HS-5 (cell line): ENCODE measurements at regions not wholly inside any gene's neighbourhood (a gene's known extent, or its start where the extent isn't known, plus 50 kb on each side); places are given as distances from the start of the nearest gene placed in this dataset.
"Not testable (repeated sequence)": the region's sequence is repeated elsewhere in the genome, so short reads cannot be mapped to it uniquely, and the experiment has no call there.

Experiments
- DNase-seq: peaks from one replicate; pipeline ENCODE4 v3.0.0-alpha.2; 2012; ENCODE audit warnings: low read depth

DNA sequence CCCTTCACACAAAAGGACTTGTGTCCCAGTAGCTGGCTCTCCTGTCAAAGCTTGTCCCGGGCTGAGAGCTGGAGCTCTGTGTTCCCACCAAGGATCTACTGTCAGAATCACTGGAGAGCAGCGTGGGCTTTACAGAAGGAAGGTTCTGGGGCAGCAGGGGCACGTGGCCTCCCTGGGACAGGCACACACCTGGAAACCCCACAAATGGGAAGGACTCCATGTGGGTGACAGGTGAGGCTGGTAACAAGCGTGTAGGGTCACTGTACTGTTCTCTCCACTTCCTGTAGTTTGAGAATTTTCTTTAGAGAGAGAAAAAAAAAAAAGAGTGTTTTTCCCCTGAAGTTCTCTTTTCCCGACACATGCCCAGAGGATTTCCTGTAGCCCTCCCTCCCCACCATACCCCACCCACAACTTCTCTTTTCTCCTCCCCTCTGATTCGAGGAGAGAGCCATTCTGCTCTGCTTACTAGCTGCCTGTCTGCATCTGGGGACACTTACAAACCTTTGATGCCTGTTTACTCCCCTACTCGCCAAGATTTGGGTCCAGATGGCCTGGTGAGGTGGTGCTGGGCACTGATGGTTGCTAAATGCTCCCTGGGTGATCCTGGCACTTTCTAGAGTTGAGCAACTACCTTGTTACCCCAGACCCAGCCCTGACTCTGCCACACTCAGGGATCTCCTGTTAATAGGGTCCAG lies 84.1 kb upstream of the SIRPA start:
- DNase-seq: no peak

GRCh38 chr20:1810572-1810925 lies 84.7 kb upstream of the SIRPA start:
- no peak for DNase-seq

DNA sequence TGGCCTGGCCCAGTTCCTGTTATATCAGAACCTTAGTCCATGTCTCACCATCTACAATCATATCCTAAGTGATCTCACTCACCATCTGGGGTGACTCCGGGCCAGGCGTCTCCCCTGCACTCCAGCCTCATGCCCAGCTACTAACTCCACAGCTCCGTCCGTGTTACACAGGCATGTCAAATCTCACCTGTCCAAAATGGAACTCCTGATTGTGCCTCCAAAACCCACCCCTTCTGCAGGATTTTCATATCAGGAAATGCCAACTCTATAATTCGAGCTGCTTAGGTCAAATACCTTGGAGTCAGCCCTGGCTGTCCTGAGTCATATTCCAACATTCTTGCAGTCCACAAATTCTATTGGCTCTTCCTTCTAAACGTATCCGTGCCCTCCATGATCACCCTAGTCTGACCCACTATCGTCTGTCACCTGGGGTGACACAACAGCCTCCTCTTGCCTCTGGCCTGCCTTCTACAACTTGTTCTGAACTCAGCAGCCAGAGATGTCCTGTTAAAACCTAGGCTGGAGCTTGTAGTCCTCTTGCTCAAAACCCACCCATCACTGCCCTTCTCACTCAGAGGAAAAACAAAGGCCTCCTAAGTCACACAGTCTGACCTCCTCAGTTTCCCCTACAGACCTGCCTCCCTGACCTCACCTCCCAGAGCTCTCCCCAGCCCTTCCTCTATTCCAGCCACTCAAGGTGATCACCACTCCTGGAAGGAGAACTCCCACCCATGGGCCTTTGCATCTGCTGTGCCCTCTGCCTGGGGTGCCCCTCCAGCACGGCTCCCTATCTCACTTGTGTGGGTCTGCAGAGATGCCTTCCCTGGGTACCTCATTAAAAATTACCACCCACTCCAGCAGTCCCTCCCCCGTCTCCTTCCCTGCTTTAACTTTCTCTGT lies 85.3 kb upstream of the SIRPA start:
- DNase-seq: peak; percentile 66

DNA sequence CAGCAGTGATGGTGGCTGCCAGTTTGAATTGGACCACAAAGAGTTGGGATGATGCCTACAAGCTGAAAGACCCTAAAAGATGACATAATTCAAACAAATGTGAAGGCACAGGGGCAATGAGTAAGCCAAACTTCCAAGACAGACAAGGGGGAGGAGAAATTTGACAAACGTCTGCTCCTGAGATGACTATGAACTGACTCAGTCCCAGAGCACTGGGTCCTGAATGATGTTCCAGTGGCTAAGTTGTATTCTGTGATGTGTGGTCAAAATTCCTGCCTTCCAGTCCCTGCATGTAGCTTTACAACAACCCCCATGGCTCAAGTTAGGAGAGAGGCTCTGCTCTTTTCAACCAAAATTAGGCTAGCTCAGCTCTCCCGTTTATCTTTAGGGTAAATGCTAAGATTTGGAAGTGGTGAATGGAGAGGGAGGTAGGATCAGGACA lies 86.1 kb upstream of the SIRPA start:
- DNase-seq: peak; percentile 88

GRCh38 chr20:1808101-1808500 lies 87.1 kb upstream of the SIRPA start:
- DNase-seq: no peak

GRCh38 chr20:1807394-1807793 lies 87.8 kb upstream of the SIRPA start:
- no peak for DNase-seq

DNA sequence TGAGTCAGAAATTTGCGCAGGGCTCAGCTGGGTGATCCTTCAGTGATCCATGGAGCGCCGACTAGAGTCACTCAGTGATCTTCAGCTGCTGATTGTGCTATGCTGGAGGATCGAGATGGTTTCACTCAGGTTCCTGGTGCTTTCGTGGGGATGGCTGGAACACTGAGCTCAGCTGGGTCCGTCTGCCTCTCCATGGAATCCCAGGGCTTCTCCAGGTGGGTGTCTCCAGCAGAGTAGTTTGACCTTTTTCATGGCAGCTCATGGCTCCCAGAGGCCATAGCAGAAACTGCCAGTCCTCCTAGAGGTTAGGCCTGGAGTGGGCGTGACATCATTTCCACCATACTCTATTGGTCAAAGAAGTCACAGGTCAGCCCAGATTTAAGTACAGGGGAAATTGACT lies 88.8 kb upstream of the SIRPA start:
- DNase-seq: no peak

DNA sequence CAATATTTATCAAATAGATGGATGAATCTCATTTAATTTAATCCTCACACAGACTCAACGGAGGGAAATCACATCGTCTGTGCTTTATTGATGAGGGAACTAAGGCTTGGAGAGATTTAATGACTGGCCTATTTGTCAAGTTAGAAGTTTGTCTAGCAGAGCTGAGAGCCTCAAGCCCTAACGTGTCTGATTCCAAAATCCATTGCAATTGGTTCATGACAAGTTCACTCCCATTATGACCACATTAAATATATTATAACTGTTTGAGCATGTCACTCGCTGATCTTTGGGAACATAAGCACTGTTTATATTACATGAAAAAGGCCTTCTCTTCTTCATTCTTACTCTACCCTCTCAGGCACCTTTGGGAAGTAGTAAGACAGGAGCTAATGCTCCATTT lies 89.4 kb upstream of the SIRPA start:
- DNase-seq: no peak

- DNase-seq: no peak
Measured at GRCh38 chr20:1805161-1805581, 90.0 kb upstream of the SIRPA start.

- no peak for DNase-seq
Measured at GRCh38 chr20:1804554-1804956, 90.7 kb upstream of the SIRPA start.

DNA sequence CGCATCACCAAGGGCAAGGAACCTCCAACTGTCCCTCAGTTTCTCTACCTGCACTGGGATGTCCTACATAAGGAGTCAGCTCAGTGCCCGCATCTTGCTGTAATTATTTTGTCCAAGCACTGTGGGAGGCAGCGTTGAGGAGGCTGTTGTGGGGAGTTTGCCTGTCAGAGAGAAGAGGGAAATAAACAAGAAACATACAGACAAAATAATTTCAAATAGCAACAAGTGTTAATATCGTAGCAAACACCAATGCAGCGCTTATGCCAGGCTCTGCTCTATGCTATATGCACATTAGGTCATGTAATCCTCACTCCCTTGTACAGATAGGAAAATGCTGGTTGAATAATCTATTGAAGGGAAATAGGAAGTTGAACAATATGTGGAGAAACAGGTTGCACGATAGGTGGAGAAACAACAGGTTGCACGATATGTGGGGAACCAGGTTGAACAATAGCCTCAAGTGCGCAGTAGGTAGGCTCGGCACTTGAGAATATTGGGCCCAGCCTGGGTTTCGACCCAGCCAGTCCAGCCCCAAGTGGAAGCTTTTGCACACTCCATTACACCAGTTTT lies 91.2 kb upstream of the SIRPA start:
- DNase-seq: no peak

GRCh38 chr20:1803061-1803931 lies 91.9 kb upstream of the SIRPA start:
- no peak for DNase-seq

GRCh38 chr20:1802385-1803060 lies 92.7 kb upstream of the SIRPA start:
- no peak for DNase-seq

DNA sequence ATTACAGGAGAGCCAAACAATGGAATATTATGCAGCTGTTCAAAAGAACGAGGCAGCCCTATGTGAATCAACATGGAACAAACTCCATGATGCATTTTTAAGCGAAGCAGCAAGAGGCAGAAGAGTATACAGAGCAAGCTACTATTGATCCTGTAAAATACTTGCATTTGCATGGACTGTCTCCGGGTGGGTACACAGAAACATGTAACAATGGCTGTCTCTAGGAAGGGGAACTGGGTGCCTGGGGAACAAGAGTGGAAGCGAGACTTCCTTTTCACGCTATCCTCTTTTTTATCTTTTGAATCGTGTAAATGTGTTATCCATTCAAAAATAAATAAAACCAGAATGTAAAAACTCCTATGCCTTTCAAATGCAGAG lies 93.3 kb upstream of the SIRPA start:
- DNase-seq: no peak

DNA sequence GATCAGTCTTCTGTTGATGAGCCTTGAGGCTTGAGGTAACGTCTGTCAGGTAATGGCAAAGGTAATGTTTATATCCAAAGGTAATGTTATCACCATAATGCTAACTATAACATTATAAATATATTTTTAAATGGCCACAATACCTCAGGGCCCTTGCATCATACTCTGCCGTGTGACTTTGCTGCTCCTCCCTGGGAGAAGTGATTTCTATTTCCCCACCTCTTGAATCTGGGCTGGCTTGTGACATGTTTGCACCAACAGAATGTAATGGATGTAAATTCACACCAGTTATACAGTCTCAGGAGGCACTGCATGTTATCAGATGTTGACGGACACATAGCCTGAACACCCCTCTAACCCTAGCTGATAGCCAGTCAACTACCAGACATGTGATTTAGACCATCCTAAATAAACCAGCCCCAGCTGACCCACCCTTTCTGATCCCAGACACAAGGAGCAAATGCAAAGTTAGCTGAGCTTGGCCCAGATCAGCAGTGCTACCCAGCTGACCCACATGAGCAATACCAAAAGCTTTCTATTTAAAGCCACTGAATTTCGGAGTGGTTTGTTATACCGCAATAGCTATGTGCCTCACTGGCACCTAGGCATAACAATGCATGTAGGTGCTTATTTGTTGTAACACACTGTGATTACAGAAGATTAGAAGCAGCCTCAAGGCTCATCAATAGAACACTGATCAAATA lies 93.8 kb upstream of the SIRPA start:
- DNase-seq: no peak

DNA sequence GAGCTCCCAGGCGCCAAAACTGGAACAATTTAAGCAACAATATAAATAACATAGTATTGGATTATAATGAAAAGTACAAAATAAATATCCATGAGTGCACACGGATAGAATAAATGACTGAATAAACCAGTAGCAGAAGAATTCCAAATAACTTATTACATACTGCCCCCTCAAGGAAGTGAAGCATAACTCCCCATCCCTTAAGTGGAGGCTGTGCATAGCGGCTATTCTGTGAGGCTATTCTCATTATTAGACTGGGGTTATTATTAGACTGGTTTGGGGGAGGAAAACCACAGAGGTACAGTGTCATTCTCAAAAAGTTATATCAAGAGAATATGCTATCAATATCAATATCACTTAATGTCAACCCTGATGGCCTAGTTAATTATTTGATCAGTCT lies 94.4 kb upstream of the SIRPA start:
- DNase-seq: no peak

DNA sequence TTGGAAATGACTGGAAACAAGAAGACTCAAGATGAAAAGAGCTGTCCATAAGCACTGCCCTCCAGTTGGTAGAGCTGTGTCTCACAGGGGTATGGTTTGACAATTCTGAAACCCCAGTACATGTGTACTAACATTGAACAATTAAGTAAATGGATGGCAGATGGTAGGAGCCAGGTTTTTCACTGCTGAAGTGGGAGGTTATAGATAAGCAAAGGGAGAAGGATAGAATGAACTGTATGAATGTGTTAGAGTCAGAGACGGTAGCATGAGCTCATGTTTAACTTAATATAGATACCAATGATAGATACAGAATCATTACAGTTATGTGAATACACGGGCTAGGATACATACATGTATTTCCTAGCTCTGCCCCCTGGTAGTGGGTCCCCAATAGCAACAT lies 95.0 kb upstream of the SIRPA start:
- DNase-seq: no peak

- not testable (repeated sequence) for DNase-seq
Measured at GRCh38 chr20:1799746-1800145, 95.5 kb upstream of the SIRPA start.

GRCh38 chr20:1798982-1799381 lies 96.2 kb upstream of the SIRPA start:
- no peak for DNase-seq

DNA sequence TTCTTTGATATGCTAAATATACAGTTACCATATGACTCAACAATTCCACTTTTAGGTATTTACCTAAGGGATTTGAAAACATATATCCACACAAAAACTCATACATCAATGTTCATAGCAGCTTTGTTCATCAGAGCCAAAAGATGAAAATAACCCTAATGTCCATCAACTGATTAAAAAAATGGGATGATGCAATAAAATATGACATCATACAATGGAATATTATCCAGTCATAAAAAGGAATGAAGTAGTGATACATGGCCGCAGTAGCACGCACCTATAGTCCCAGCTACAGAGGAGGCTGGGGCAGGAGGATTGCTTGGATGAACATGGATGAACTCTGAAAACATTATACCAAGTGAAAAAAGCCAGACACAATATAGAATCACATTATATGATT lies 101.4 kb upstream of the SIRPA start:
- no peak for DNase-seq

GRCh38 chr20:1792274-1792673 lies 102.9 kb upstream of the SIRPA start:
- DNase-seq: no peak
